AG04450 (cell line): ENCODE measurements at regions not wholly inside any gene's neighbourhood (a gene's known extent, or its start where the extent isn't known, plus 50 kb on each side); places are given as distances from the start of the nearest gene placed in this dataset.

Experiments used
- CTCF ChIA-PET: fragments of 300-600, 350-600 bp; formaldehyde crosslinking; extraction: SDS; loops from one replicate; lab custom pipeline; 2022; ENCODE audit warnings: antibody characterized with exemption, inconsistent platforms; lab: Charles Lee
- POLR2A ChIA-PET: fragments of 350-600 bp; formaldehyde crosslinking; extraction: SDS; loops from one replicate; lab custom pipeline; 2021; ENCODE audit warnings: antibody characterized with exemption, inconsistent platforms; lab: Yijun Ruan, JAX
- DNase-seq: peaks from one replicate; pipeline ENCODE4 v3.0.0-alpha.2; 2011; ENCODE audit warnings: low read depth, low spot score
- H3K27ac ChIP-seq: one replicate; pipeline ENCODE4 v1.5.1; 2012; ENCODE audit warnings: low read depth, low read length, control low read depth
- H3K27me3 ChIP-seq: one replicate; pipeline ENCODE4 v1.6.0; 2012; ENCODE audit warnings: low read length; ENCODE audit not compliant: control insufficient read depth, insufficient read depth
- H3K4me3 ChIP-seq: 2 replicates; pipeline ENCODE4 v1.5.1; 2011; ENCODE audit warnings: mild to moderate bottlenecking, low read depth, low read length, control low read depth
- H3K9me3 ChIP-seq: 2 replicates; pipeline ENCODE4 v1.5.1; 2012; ENCODE audit warnings: low read length; ENCODE audit not compliant: control insufficient read depth, insufficient read depth
- CTCF ChIP-seq: IDR thresholded peaks from 2 replicates; pipeline ENCODE4 v1.5.1; 2011; ENCODE audit warnings: low read depth, low read length, control low read depth, inconsistent platforms

GRCh38 chr2:220143336-220143735, 515.9 kb downstream of the SLC4A3 start:
- Histone ChIP-seq H3K27ac (no peak overlapping the region), H3K4me3 (no peak overlapping the region), H3K27me3 (no peaks in the 10 kb centered on the region), H3K9me3 (no peaks in the 10 kb centered on the region; the same call in 1 of the 2 replicates)
- ChIA-PET CTCF (no interaction called here), POLR2A (no interaction called here)
- DNase-seq, result peak; percentile 30
- TF ChIP-seq CTCF, result no peak

- Histone ChIP-seq H3K9me3 (no peaks in the 10 kb centered on the region; the same call in 1 of the 2 replicates), H3K27ac (no peak overlapping the region), H3K4me3 (no peak overlapping the region), H3K27me3 (no peaks in the 10 kb centered on the region)
- no peak for TF ChIP-seq CTCF
- peak; percentile 39 for DNase-seq
- ChIA-PET CTCF (no interaction called here), POLR2A (no interaction called here)
Measured at GRCh38 chr2:220144411-220144810, 517.0 kb downstream of the SLC4A3 start.

GRCh38 chr2:220147161-220148038, 520.0 kb downstream of the SLC4A3 start:
- Histone ChIP-seq H3K27me3 (no peaks in the 10 kb centered on the region), H3K9me3 (no peaks in the 10 kb centered on the region), H3K4me3 (no peak overlapping the region), H3K27ac (no peak overlapping the region)
- TF ChIP-seq CTCF, result no peak
- no peak for DNase-seq
- POLR2A ChIA-PET, result no interaction called here
- CTCF ChIA-PET, result interaction anchor here (1.5 kb wide), 1 partner anchor 43 kb away, joined by 5 read pairs; no protein-coding TSS in a partner anchor

- no peak for TF ChIP-seq CTCF
- H3K27me3 ChIP-seq, result no peaks in the 10 kb centered on the region
- H3K27ac ChIP-seq, result no peak overlapping the region
- DNase-seq, result no peak
- no peaks in the 10 kb centered on the region for H3K9me3 ChIP-seq
- no peak overlapping the region for H3K4me3 ChIP-seq
- ChIA-PET POLR2A (no interaction called here), CTCF (interaction anchor here (1.5 kb wide), 1 partner anchor 44 kb away, joined by 5 read pairs; no protein-coding TSS in a partner anchor)
Measured at GRCh38 chr2:220148471-220149248, 521.2 kb downstream of the SLC4A3 start.
